ENCODE measurements at regions not wholly inside any gene's neighbourhood (a gene's known extent, or its start where the extent isn't known, plus 50 kb on each side); places are given as distances from the start of the nearest gene placed in this dataset.

DNA sequence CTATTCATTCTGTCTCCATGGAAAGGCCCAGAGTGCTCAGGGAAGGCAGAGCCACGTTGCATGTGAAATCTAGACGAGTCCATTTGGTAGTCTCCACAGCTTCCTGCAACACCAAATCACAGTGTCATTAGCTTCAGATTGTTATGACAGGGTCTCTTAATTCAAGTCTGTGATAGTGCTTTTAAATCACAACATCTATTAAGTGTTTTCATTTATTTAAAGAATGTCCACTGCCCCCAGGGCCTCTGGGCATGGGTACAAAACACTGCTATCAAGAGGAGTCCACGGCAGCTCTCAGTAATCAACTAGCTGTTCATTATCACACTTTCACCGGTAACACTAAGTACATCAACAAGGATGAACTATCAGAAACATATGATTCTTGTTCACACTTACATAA is 455.9 kb upstream of the JARID2 start:
- POLR2A ChIA-PET, result no interaction called here
- no peaks in the 10 kb centered on the region for H3K36me3 ChIP-seq (ENCODE audit: control insufficient read depth in 2 of 3, insufficient read depth in 3 of 3, low read length in 3 of 3)
- H3K27me3 ChIP-seq (ENCODE audit: control insufficient read depth in 2 of 2, insufficient read depth in 2 of 2, low read length in 2 of 2), result no peaks in the 10 kb centered on the region
- no peaks in the 10 kb centered on the region for H3K9me3 ChIP-seq (ENCODE audit: control insufficient read depth in 2 of 3, low read length in 3 of 3)
- DNase-seq (no peak), ATAC-seq (no peak)
- H3K27ac ChIP-seq (ENCODE audit: low read depth, low read length), result no peak overlapping the region
- H3K36me3 Mint-ChIP-seq, result peaks cover 0 to 1% (median 0%) of the 10 kb centered on the region in 5 donors
- H3K4me3 Mint-ChIP-seq, result no peak overlapping the region
- no peak overlapping the region for H3K27ac Mint-ChIP-seq
- peaks cover 0 to 27% (median 12%) of the 10 kb centered on the region in 7 donors for H3K4me1 Mint-ChIP-seq
- no peak overlapping the region for H3K4me3 ChIP-seq (ENCODE audit: low read length)
- CTCF ChIA-PET, result no interaction called here
- no peaks in the 10 kb centered on the region for H3K9me3 Mint-ChIP-seq
- no peaks in the 10 kb centered on the region for H3K27me3 Mint-ChIP-seq
- peaks cover 0 to 6% of the 10 kb centered on the region in 2 donors for H3K4me1 ChIP-seq (ENCODE audit: control insufficient read depth in 2 of 2, insufficient read depth in 2 of 2, low read length in 2 of 2)
- intact Hi-C loops (cut with micrococcal nuclease), result loop anchor here in 1 of 2 donors (5.0 to 10.0 kb wide), 2 partner anchors 58 to 575 kb away; no protein-coding TSS in a partner anchor

GRCh38 chr6:14790976-14791375 is 454.9 kb upstream of the JARID2 start:
- Histone ChIP-seq H3K9me3 (ENCODE audit: control insufficient read depth in 2 of 3, low read length in 3 of 3) (no peaks in the 10 kb centered on the region), H3K27me3 (ENCODE audit: control insufficient read depth in 2 of 2, insufficient read depth in 2 of 2, low read length in 2 of 2) (no peaks in the 10 kb centered on the region), H3K4me3 (ENCODE audit: low read length) (no peak overlapping the region), H3K4me1 (ENCODE audit: control insufficient read depth in 2 of 2, insufficient read depth in 2 of 2, low read length in 2 of 2) (no peaks in the 10 kb centered on the region), H3K36me3 (ENCODE audit: control insufficient read depth in 2 of 3, insufficient read depth in 3 of 3, low read length in 3 of 3) (no peaks in the 10 kb centered on the region), H3K27ac (ENCODE audit: low read depth, low read length) (no peak overlapping the region)
- no peaks in the 10 kb centered on the region for H3K27me3 Mint-ChIP-seq
- H3K4me3 Mint-ChIP-seq, result no peak overlapping the region
- no peak overlapping the region for H3K27ac Mint-ChIP-seq
- ChIA-PET POLR2A (interaction anchor here (0.7 kb wide), 1 partner anchor 13 kb away, joined by 3 read pairs; no protein-coding TSS in a partner anchor), CTCF (no interaction called here)
- peaks cover 0 to 1% (median 0%) of the 10 kb centered on the region in 5 donors for H3K36me3 Mint-ChIP-seq
- H3K4me1 Mint-ChIP-seq, result peaks cover 0 to 17% (median 6%) of the 10 kb centered on the region in 7 donors
- no peak for DNase-seq
- intact Hi-C loops (cut with micrococcal nuclease), result no loop called here
- H3K9me3 Mint-ChIP-seq, result peaks cover 0 to 2% (median 0%) of the 10 kb centered on the region in 11 donors
- ATAC-seq, result no peak

- Histone ChIP-seq H3K4me3 (ENCODE audit: low read length) (no peak overlapping the region), H3K27ac (ENCODE audit: low read depth, low read length) (no peak overlapping the region), H3K4me1 (ENCODE audit: control insufficient read depth in 2 of 2, insufficient read depth in 2 of 2, low read length in 2 of 2) (no peaks in the 10 kb centered on the region), H3K36me3 (ENCODE audit: control insufficient read depth in 2 of 3, insufficient read depth in 3 of 3, low read length in 3 of 3) (no peaks in the 10 kb centered on the region), H3K27me3 (ENCODE audit: control insufficient read depth in 2 of 2, insufficient read depth in 2 of 2, low read length in 2 of 2) (no peaks in the 10 kb centered on the region), H3K9me3 (ENCODE audit: control insufficient read depth in 2 of 3, low read length in 3 of 3) (no peaks in the 10 kb centered on the region)
- CTCF ChIA-PET, result no interaction called here
- intact Hi-C loops (cut with micrococcal nuclease), result no loop called here
- H3K4me3 Mint-ChIP-seq, result no peak overlapping the region
- peaks cover 0 to 14% (median 3%) of the 10 kb centered on the region in 7 donors for H3K4me1 Mint-ChIP-seq
- no peak overlapping the region for H3K27ac Mint-ChIP-seq
- DNase-seq (no peak), ATAC-seq (no peak)
- POLR2A ChIA-PET, result interaction anchor here (0.7 kb wide), 1 partner anchor 12 kb away, joined by 3 read pairs; no protein-coding TSS in a partner anchor
- no peaks in the 10 kb centered on the region for H3K27me3 Mint-ChIP-seq
- H3K9me3 Mint-ChIP-seq, result peaks cover 0 to 2% (median 0%) of the 10 kb centered on the region in 11 donors
- H3K36me3 Mint-ChIP-seq, result peaks cover 0 to 1% (median 0%) of the 10 kb centered on the region in 5 donors
Measured at GRCh38 chr6:14791526-14791925, 454.3 kb upstream of the JARID2 start.

DNA sequence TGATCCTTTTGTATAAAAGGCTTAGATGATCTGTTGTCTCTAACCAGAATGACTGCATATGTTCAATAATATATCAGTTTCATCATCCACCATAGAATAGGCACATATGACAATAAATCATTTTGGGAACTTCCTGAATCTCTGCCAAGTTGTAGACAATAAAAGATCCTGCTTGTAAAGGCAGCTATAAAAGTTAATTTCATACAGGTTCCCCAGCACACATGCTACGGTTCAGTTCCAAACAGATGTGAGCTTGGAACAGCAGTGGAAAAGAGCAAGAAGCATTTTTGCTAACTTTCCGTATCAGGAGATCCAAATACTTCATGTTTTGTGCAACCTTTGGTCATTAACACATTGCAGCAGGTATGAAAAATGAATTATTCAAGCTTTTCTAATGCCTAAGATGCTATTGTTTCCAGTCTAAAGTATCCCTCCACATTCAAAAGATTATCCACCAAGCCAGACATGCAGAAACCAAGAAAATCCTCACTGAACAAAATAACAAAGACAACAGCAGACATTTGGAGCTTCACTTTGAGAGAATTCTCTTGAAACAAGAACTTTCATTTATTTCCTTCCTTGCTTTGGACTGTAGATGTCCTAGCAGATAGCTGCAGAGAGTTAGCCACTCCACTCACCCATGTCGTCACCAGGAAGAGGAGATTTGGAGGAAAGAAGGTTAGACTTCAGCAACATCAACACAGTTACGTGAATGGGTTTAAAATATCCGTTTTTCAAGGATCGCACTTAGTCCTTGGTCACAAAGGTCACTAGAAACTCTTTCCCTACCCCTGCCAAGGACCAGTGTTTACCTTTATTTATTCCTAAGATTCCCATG is 453.5 kb upstream of the JARID2 start:
- Mint-ChIP-seq H3K4me1 (peaks cover 0 to 6% (median 0%) of the 10 kb centered on the region in 7 donors), H3K27ac (no peak overlapping the region), H3K27me3 (no peaks in the 10 kb centered on the region), H3K9me3 (peaks cover 0 to 2% (median 0%) of the 10 kb centered on the region in 11 donors), H3K4me3 (no peak overlapping the region), H3K36me3 (peaks cover 0 to 1% (median 0%) of the 10 kb centered on the region in 5 donors)
- no peak overlapping the region for H3K27ac ChIP-seq (ENCODE audit: low read depth, low read length)
- H3K9me3 ChIP-seq (ENCODE audit: control insufficient read depth in 2 of 3, low read length in 3 of 3), result no peaks in the 10 kb centered on the region
- no peaks in the 10 kb centered on the region for H3K27me3 ChIP-seq (ENCODE audit: control insufficient read depth in 2 of 2, insufficient read depth in 2 of 2, low read length in 2 of 2)
- POLR2A ChIA-PET, result no interaction called here
- intact Hi-C loops (cut with micrococcal nuclease), result no loop called here
- CTCF ChIA-PET, result interaction anchor here (0.7 kb wide), 1 partner anchor 620 kb away, joined by 4 read pairs; no protein-coding TSS in a partner anchor
- no peaks in the 10 kb centered on the region for H3K36me3 ChIP-seq (ENCODE audit: control insufficient read depth in 2 of 3, insufficient read depth in 3 of 3, low read length in 3 of 3)
- no peak for DNase-seq
- H3K4me1 ChIP-seq (ENCODE audit: control insufficient read depth in 2 of 2, insufficient read depth in 2 of 2, low read length in 2 of 2), result no peaks in the 10 kb centered on the region
- no peak for ATAC-seq
- H3K4me3 ChIP-seq (ENCODE audit: low read length), result no peak overlapping the region

GRCh38 chr6:14795451-14795850 is 450.4 kb upstream of the JARID2 start:
- no peak overlapping the region for H3K4me3 ChIP-seq (ENCODE audit: low read length)
- peaks cover 0 to 3% (median 0%) of the 10 kb centered on the region in 5 donors for H3K27me3 Mint-ChIP-seq
- no peaks in the 10 kb centered on the region for H3K36me3 ChIP-seq (ENCODE audit: control insufficient read depth in 2 of 3, insufficient read depth in 3 of 3, low read length in 3 of 3)
- no peak overlapping the region for H3K27ac ChIP-seq (ENCODE audit: low read depth, low read length)
- no peak for DNase-seq
- no peak for ATAC-seq
- CTCF ChIA-PET, result no interaction called here
- POLR2A ChIA-PET, result no interaction called here
- no peak overlapping the region for H3K27ac Mint-ChIP-seq
- H3K9me3 ChIP-seq (ENCODE audit: control insufficient read depth in 2 of 3, low read length in 3 of 3), result no peaks in the 10 kb centered on the region
- H3K27me3 ChIP-seq (ENCODE audit: control insufficient read depth in 2 of 2, insufficient read depth in 2 of 2, low read length in 2 of 2), result no peaks in the 10 kb centered on the region
- no peaks in the 10 kb centered on the region for H3K4me1 ChIP-seq (ENCODE audit: control insufficient read depth in 2 of 2, insufficient read depth in 2 of 2, low read length in 2 of 2)
- peaks cover 0 to 2% (median 0%) of the 10 kb centered on the region in 11 donors for H3K9me3 Mint-ChIP-seq
- peaks cover 0 to 11% (median 8%) of the 10 kb centered on the region in 7 donors for H3K4me1 Mint-ChIP-seq
- no peak overlapping the region for H3K4me3 Mint-ChIP-seq
- H3K36me3 Mint-ChIP-seq, result no peaks in the 10 kb centered on the region
- intact Hi-C loops (cut with micrococcal nuclease), result no loop called here

GRCh38 chr6:14796974-14797762 is 448.7 kb upstream of the JARID2 start:
- Histone ChIP-seq H3K27me3 (ENCODE audit: control insufficient read depth in 2 of 2, insufficient read depth in 2 of 2, low read length in 2 of 2) (no peaks in the 10 kb centered on the region), H3K36me3 (ENCODE audit: control insufficient read depth in 2 of 3, insufficient read depth in 3 of 3, low read length in 3 of 3) (no peaks in the 10 kb centered on the region), H3K4me3 (ENCODE audit: low read length) (no peak overlapping the region), H3K4me1 (ENCODE audit: control insufficient read depth in 2 of 2, insufficient read depth in 2 of 2, low read length in 2 of 2) (no peaks in the 10 kb centered on the region), H3K9me3 (ENCODE audit: control insufficient read depth in 2 of 3, low read length in 3 of 3) (no peaks in the 10 kb centered on the region), H3K27ac (ENCODE audit: low read depth, low read length) (no peak overlapping the region)
- Mint-ChIP-seq H3K27ac (no peak overlapping the region), H3K36me3 (peaks cover 0 to 3% (median 0%) of the 10 kb centered on the region in 5 donors), H3K4me1 (peaks cover 0 to 11% (median 8%) of the 10 kb centered on the region in 7 donors), H3K4me3 (no peak overlapping the region), H3K27me3 (peaks cover 0 to 3% (median 0%) of the 10 kb centered on the region in 5 donors), H3K9me3 (peaks cover 0 to 3% (median 0%) of the 10 kb centered on the region in 11 donors)
- ATAC-seq (no peak), DNase-seq (no peak)
- intact Hi-C loops (cut with micrococcal nuclease), result no loop called here
- CTCF ChIA-PET, result no interaction called here
- POLR2A ChIA-PET, result no interaction called here

All from naive thymus-derived CD4-positive, alpha-beta T cell (primary cell).